MCF 10A (cell line): ENCODE measurements at regions not wholly inside any gene's neighbourhood (a gene's known extent, or its start where the extent isn't known, plus 50 kb on each side); places are given as distances from the start of the nearest gene placed in this dataset.
"Not testable (repeated sequence)": the region's sequence is repeated elsewhere in the genome, so short reads cannot be mapped to it uniquely, and the experiment has no call there.

Source experiments
- BruUV-seq: library from RNA; stranded (reverse); fragments of 400-500 nt; replicated peaks from 2 replicates; lab custom pipeline; 2021; lab: Mats Ljungman, UMichigan
- CTCF ChIA-PET: fragments of 300-600 bp; sonication (Branson Sonifier 250); formaldehyde crosslinking; extraction: SDS; loops from one replicate; lab custom pipeline; 2021; ENCODE audit warnings: antibody characterized with exemption, inconsistent platforms; lab: Yijun Ruan, JAX
- POLR2A ChIA-PET: fragments of 300-600, 350-650 bp; sonication (Branson Sonifier 250); formaldehyde crosslinking; extraction: SDS; loops from one replicate; lab custom pipeline; 2020; ENCODE audit warnings: antibody characterized with exemption, inconsistent platforms; lab: Yijun Ruan, JAX
- DNase-seq: peaks from one replicate; pipeline ENCODE4 v3.0.0-alpha.2; 2018; ENCODE audit not compliant: unreplicated experiment
- H3K27ac Mint-ChIP-seq: one replicate; pipeline ENCODE4 v1.8.0; 2022; ENCODE audit warnings: mild to moderate bottlenecking, low read depth, mixed read lengths; ENCODE audit not compliant: unreplicated experiment
- H3K27me3 Mint-ChIP-seq: one replicate; pipeline ENCODE4 v1.8.0; 2022; ENCODE audit warnings: mixed read lengths; ENCODE audit not compliant: insufficient read depth, unreplicated experiment
- H3K36me3 Mint-ChIP-seq: one replicate; pipeline ENCODE4 v1.8.0; 2022; ENCODE audit warnings: mild to moderate bottlenecking, moderate library complexity, mixed read lengths; ENCODE audit not compliant: insufficient read depth, unreplicated experiment
- H3K4me1 Mint-ChIP-seq: one replicate; pipeline ENCODE4 v1.8.0; 2022; ENCODE audit warnings: mixed read lengths; ENCODE audit not compliant: insufficient read depth, unreplicated experiment
- H3K4me3 Mint-ChIP-seq: one replicate; pipeline ENCODE4 v1.8.0; 2022; ENCODE audit warnings: mild to moderate bottlenecking, moderate library complexity, mixed read lengths; ENCODE audit not compliant: unreplicated experiment
- H3K9me3 Mint-ChIP-seq: one replicate; pipeline ENCODE4 v1.8.0; 2022; ENCODE audit warnings: mixed read lengths; ENCODE audit not compliant: unreplicated experiment
- intact Hi-C: fragments of 100-400 bp; cut with micrococcal nuclease; formaldehyde crosslinking; loops from 2 replicates; pipeline ENCODE4 v1.14.1; 2022
- TF ChIP-seq, protein P1 (sequence below): fragments of 200-600 bp; IDR thresholded peaks from one replicate; pipeline ENCODE4 v1.8.0; 2022; ENCODE audit warnings: antibody characterized with exemption, mild to moderate bottlenecking; ENCODE audit not compliant: unreplicated experiment

GRCh38 chr9:40885858-40886257 is 242.6 kb downstream of the FOXD4L6 start:
- peaks cover 14% of the 10 kb centered on the region for H3K9me3 Mint-ChIP-seq
- H3K27me3 Mint-ChIP-seq, H3K4me1 Mint-ChIP-seq, H3K27ac Mint-ChIP-seq, POLR2A ChIA-PET, BruUV-seq, H3K36me3 Mint-ChIP-seq, CTCF ChIA-PET, H3K4me3 Mint-ChIP-seq, DNase-seq, intact Hi-C loops: not testable (repeated sequence)

- H3K4me3 Mint-ChIP-seq, CTCF ChIA-PET, BruUV-seq, H3K4me1 Mint-ChIP-seq, intact Hi-C loops, DNase-seq, POLR2A ChIA-PET, H3K27ac Mint-ChIP-seq, H3K36me3 Mint-ChIP-seq, H3K27me3 Mint-ChIP-seq: not testable (repeated sequence)
- H3K9me3 Mint-ChIP-seq = peaks cover 18% of the 10 kb centered on the region
These were observed 243.5 kb downstream of the FOXD4L6 start for GRCh38 chr9:40884902-40885490.

- BruUV-seq = no TSS peak
- CTCF ChIA-PET = no interaction called here
- POLR2A ChIA-PET = no interaction called here
- TF ChIP-seq, protein P1, sequence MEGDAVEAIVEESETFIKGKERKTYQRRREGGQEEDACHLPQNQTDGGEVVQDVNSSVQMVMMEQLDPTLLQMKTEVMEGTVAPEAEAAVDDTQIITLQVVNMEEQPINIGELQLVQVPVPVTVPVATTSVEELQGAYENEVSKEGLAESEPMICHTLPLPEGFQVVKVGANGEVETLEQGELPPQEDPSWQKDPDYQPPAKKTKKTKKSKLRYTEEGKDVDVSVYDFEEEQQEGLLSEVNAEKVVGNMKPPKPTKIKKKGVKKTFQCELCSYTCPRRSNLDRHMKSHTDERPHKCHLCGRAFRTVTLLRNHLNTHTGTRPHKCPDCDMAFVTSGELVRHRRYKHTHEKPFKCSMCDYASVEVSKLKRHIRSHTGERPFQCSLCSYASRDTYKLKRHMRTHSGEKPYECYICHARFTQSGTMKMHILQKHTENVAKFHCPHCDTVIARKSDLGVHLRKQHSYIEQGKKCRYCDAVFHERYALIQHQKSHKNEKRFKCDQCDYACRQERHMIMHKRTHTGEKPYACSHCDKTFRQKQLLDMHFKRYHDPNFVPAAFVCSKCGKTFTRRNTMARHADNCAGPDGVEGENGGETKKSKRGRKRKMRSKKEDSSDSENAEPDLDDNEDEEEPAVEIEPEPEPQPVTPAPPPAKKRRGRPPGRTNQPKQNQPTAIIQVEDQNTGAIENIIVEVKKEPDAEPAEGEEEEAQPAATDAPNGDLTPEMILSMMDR = no peak
- no peaks in the 10 kb centered on the region for H3K27me3 Mint-ChIP-seq
- H3K4me1 Mint-ChIP-seq = no peaks in the 10 kb centered on the region
- H3K36me3 Mint-ChIP-seq = peaks cover 5% of the 10 kb centered on the region
- intact Hi-C loops = no loop called here
- DNase-seq = no peak
- peaks cover 22% of the 10 kb centered on the region for H3K9me3 Mint-ChIP-seq
- H3K27ac Mint-ChIP-seq = no peak overlapping the region
- no peak overlapping the region for H3K4me3 Mint-ChIP-seq
These were observed 244.2 kb downstream of the FOXD4L6 start for GRCh38 chr9:40884072-40884901.

- DNase-seq, H3K27me3 Mint-ChIP-seq, intact Hi-C loops, H3K27ac Mint-ChIP-seq, POLR2A ChIA-PET, H3K36me3 Mint-ChIP-seq, BruUV-seq, H3K4me3 Mint-ChIP-seq, H3K4me1 Mint-ChIP-seq, CTCF ChIA-PET: not testable (repeated sequence)
- peaks cover 23% of the 10 kb centered on the region for H3K9me3 Mint-ChIP-seq
These were observed 244.9 kb downstream of the FOXD4L6 start for GRCh38 chr9:40883423-40884071.

GRCh38 chr9:40873753-40874295 is 254.7 kb downstream of the FOXD4L6 start:
- peaks cover 28% of the 10 kb centered on the region for H3K9me3 Mint-ChIP-seq
- intact Hi-C loops, H3K36me3 Mint-ChIP-seq, BruUV-seq, CTCF ChIA-PET, H3K27me3 Mint-ChIP-seq, H3K27ac Mint-ChIP-seq, POLR2A ChIA-PET, H3K4me1 Mint-ChIP-seq, H3K4me3 Mint-ChIP-seq, DNase-seq: not testable (repeated sequence)

DNA sequence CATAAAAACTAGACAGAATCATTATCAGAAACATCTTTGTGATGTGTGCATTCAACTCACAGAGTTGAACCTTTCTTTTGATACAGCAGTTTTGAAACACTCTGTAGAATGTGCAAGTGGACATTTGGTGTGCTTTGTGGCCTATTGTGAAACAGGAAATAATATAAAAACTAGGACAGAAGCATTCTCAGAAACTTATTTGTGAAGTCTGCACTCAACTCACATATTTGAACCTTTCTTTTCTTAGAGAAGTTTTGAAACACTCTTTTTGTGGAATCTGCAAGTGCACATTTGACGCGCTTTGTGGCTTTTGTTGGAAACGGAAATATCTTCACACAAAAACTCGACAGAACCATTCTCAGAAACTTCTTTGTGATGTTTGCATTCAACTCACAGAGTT is 260.0 kb downstream of the FOXD4L6 start:
- BruUV-seq, POLR2A ChIA-PET, CTCF ChIA-PET, H3K4me1 Mint-ChIP-seq, intact Hi-C loops, H3K27ac Mint-ChIP-seq, DNase-seq, H3K4me3 Mint-ChIP-seq, H3K36me3 Mint-ChIP-seq, H3K9me3 Mint-ChIP-seq, H3K27me3 Mint-ChIP-seq: not testable (repeated sequence)
